ENCODE measurements at regions not wholly inside any gene's neighbourhood (a gene's known extent, or its start where the extent isn't known, plus 50 kb on each side); places are given as distances from the start of the nearest gene placed in this dataset.

DNA sequence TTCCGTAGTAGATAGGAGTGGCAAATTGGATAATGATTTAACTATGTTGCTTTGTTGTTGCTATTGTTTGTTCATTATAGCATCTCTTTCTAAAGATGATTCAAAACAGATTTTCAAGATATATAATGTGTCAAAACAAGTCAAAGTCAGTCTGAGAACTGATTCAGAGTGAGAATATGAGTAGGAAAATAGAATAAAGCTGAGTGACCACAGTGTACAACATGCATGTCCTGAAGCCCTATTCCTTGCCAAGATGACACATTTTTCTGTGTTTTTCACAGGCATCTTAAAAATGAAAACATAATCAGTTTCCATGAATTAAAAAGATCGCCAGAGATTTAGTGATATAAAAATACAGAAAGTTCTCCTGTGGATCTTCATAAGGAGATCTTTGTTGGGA, 57.0 kb upstream of the THRB start:
- no peak for TF ChIP-seq POLR2A (IDR thresholded peaks at IDR 0.05)
- TF ChIP-seq, protein P1, sequence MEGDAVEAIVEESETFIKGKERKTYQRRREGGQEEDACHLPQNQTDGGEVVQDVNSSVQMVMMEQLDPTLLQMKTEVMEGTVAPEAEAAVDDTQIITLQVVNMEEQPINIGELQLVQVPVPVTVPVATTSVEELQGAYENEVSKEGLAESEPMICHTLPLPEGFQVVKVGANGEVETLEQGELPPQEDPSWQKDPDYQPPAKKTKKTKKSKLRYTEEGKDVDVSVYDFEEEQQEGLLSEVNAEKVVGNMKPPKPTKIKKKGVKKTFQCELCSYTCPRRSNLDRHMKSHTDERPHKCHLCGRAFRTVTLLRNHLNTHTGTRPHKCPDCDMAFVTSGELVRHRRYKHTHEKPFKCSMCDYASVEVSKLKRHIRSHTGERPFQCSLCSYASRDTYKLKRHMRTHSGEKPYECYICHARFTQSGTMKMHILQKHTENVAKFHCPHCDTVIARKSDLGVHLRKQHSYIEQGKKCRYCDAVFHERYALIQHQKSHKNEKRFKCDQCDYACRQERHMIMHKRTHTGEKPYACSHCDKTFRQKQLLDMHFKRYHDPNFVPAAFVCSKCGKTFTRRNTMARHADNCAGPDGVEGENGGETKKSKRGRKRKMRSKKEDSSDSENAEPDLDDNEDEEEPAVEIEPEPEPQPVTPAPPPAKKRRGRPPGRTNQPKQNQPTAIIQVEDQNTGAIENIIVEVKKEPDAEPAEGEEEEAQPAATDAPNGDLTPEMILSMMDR (IDR thresholded peaks at IDR 0.05), result no peak
